Sigmoid colon (tissue), 6 donors: ENCODE measurements at regions not wholly inside any gene's neighbourhood (a gene's known extent, or its start where the extent isn't known, plus 50 kb on each side); places are given as distances from the start of the nearest gene placed in this dataset.
"Not testable (repeated sequence)": the region's sequence is repeated elsewhere in the genome, so short reads cannot be mapped to it uniquely, and the experiment has no call there.

ENCODE experiments used
- DNase-seq: peaks from one replicate; pipeline ENCODE4 v3.0.0-alpha.2; 2019
- H3K27ac ChIP-seq, 4 donors: fragments of 200-600 bp; sonication (generic); one replicate each; pipeline ENCODE4 v1.5.1; 2016 to 2019; ENCODE audit warnings: mild to moderate bottlenecking in 1 of 4
- H3K27me3 ChIP-seq, 3 donors: fragments of 200-600 bp; sonication (generic); one replicate each; pipeline ENCODE4 v1.5.1; 2019; ENCODE audit warnings: mild to moderate bottlenecking in 1 of 3
- H3K36me3 ChIP-seq, 4 donors: fragments of 200-600 bp; sonication (generic); one replicate each; pipeline ENCODE4 v1.5.1; 2016 to 2019
- H3K4me1 ChIP-seq, 4 donors: fragments of 200-600 bp; sonication (generic); one replicate each; pipeline ENCODE4 v1.5.1; 2017 to 2019
- H3K4me3 ChIP-seq, 4 donors: fragments of 200-600 bp; sonication (generic); one replicate each; pipeline ENCODE4 v1.5.1; 2017 to 2019; ENCODE audit warnings: mild to moderate bottlenecking in 2 of 4, moderate library complexity in 1 of 4
- H3K9me3 ChIP-seq, 4 donors: fragments of 200-600 bp in 3 of 4; sonication (generic) in 3 of 4; one replicate each; pipeline versions ENCODE4 v1.5.1 to v1.6.1; 2013 to 2019
- CTCF ChIP-seq, 4 experiments: fragments of 450-650 bp in 3 of 4; fragments of 200-600 bp in 1 of 4; IDR thresholded peaks; one replicate each; pipeline ENCODE4 v1.5.1; 2016 to 2019; ENCODE audit warnings: antibody characterized with exemption in 4 of 4, mild to moderate bottlenecking in 3 of 4, moderate library complexity in 2 of 4
- EP300 ChIP-seq, 4 donors: sonication (generic); formaldehyde crosslinking; IDR thresholded peaks; one replicate each; pipeline ENCODE4 v1.6.1; 2017; ENCODE audit warnings: antibody characterized with exemption in 4 of 4
- POLR2A ChIP-seq, 2 donors: fragments of 450-650 bp; IDR thresholded peaks; one replicate each; pipeline ENCODE4 v1.6.1; 2016; ENCODE audit warnings: antibody characterized with exemption in 2 of 2, mild to moderate bottlenecking in 2 of 2, moderate library complexity in 2 of 2
- POLR2AphosphoS5 ChIP-seq, 4 donors: sonication (generic); formaldehyde crosslinking; IDR thresholded peaks; one replicate each; pipeline ENCODE4 v1.6.1; 2017; ENCODE audit warnings: antibody characterized with exemption in 4 of 4
- WGBS, 2 donors: extraction: QIAGEN DNeasy Blood & Tissue Kit; methylation state at CpG; one replicate each; pipeline ENCODE4 v1.1.7; 2013; 5-methylcytosine and 5-hydroxymethylcytosine counted together
- intact Hi-C: fragments of 100-400 bp; cut with DNase I; formaldehyde crosslinking; loops from one replicate; pipeline ENCODE4 v1.15.1; 2023
- donor health status: healthy with polysubstance abuse.
- donor health status: healthy.

DNA sequence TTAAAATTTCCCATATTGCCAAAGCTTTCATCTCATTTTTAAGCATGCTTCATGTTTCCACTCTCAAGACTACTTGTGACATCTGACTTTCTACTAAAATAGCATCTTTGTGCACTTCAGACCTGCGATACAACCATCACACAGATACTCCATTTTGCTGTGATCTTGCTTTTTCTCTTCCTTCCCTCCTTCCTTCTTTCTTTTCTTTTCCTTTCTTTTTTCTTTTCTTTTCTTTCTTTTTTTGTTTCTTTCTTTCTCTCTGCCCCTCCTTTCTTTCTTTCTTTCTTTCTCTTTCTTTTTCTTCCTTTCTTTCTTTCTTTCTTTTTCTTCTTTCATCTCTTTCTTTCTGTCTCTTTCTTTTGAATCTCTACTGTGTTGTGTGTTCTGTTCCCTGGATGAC is 194.0 kb upstream of the KCND2 start:
- intact Hi-C loops, result no loop called here
- Histone ChIP-seq H3K36me3 (no peaks in the 10 kb centered on the region), H3K27ac (no peak overlapping the region), H3K27me3 (no peaks in the 10 kb centered on the region), H3K4me1 (no peaks in the 10 kb centered on the region), H3K9me3 (no peaks in the 10 kb centered on the region), H3K4me3 (no peak overlapping the region)
- no peak for DNase-seq
- TF ChIP-seq EP300 (IDR thresholded peaks at IDR 0.05) (no peak), CTCF (IDR thresholded peaks at IDR 0.05) (no peak), POLR2A (IDR thresholded peaks at IDR 0.05) (no peak), POLR2AphosphoS5 (IDR thresholded peaks at IDR 0.05) (no peak)
- WGBS, 2 donors, result 74% methylated on average over 1 of the region's 1 CpG

DNA sequence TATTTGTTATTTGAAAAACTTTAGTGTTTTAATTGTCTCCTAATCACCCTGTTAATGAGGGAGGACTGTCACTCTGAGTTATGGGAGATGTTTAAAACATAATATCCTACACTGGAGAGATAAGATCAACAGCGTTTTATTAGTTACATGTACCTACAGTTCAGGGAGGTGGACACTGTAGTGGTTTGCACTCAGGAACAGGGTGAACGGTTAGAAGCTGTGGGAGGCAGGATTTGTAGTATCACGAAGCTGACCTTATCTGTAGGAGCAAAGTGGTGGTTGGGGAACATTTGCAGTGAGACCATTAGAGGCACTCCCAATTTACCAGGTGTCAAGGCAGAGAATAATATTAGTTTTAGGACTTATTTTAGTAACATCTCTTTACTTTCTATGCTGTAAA is 193.3 kb upstream of the KCND2 start:
- Histone ChIP-seq H3K36me3 (no peaks in the 10 kb centered on the region), H3K27me3 (no peaks in the 10 kb centered on the region), H3K4me1 (no peaks in the 10 kb centered on the region), H3K27ac (no peak overlapping the region), H3K4me3 (no peak overlapping the region), H3K9me3 (no peaks in the 10 kb centered on the region)
- intact Hi-C loops, result no loop called here
- 32 to 49% methylated on average over 3 of the region's 3 CpGs for WGBS, 2 donors
- DNase-seq, result no peak
- no peak for TF ChIP-seq POLR2A (IDR thresholded peaks at IDR 0.05)
- no peak for TF ChIP-seq CTCF (IDR thresholded peaks at IDR 0.05)
- no peak for TF ChIP-seq POLR2AphosphoS5 (IDR thresholded peaks at IDR 0.05)
- no peak for TF ChIP-seq EP300 (IDR thresholded peaks at IDR 0.05)

GRCh38 chr7:120086468-120086867 is 186.5 kb upstream of the KCND2 start:
- H3K4me1 ChIP-seq, H3K9me3 ChIP-seq, intact Hi-C loops, H3K4me3 ChIP-seq, H3K36me3 ChIP-seq, H3K27me3 ChIP-seq, H3K27ac ChIP-seq, DNase-seq: not testable (repeated sequence)
- 88 to 91% methylated on average over 16 of the region's 16 CpGs for WGBS, 2 donors

GRCh38 chr7:120089968-120090367 is 183.0 kb upstream of the KCND2 start:
- 62 to 70% methylated on average over 4 of the region's 4 CpGs for WGBS, 2 donors
- DNase-seq, result no peak
- Histone ChIP-seq H3K27me3 (no peaks in the 10 kb centered on the region), H3K4me3 (no peak overlapping the region), H3K9me3 (no peaks in the 10 kb centered on the region), H3K27ac (no peak overlapping the region), H3K4me1 (no peaks in the 10 kb centered on the region), H3K36me3 (no peaks in the 10 kb centered on the region)
- no peak for TF ChIP-seq EP300 (IDR thresholded peaks at IDR 0.05)
- no peak for TF ChIP-seq POLR2AphosphoS5 (IDR thresholded peaks at IDR 0.05)
- no peak for TF ChIP-seq POLR2A (IDR thresholded peaks at IDR 0.05)
- TF ChIP-seq CTCF (IDR thresholded peaks at IDR 0.05), result no peak
- intact Hi-C loops, result no loop called here

DNA sequence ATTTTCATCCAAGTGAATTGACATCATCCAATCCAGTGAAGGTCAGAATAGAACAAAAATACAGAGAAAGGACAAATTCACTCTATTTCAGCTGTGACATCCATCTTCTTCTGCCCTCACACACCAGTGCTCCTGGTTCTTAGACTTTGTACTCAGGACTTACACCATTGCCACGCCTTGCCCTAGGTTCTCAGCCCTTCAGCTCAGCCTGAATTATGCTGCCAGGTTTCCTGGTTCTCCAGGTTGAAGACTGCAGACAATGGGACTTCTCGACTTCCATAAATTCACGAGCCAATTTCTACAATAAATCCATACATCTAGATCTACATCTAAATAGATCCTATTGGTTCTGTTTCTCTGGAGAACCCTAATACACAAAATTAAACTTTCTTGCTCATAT is 181.2 kb upstream of the KCND2 start:
- H3K27me3 ChIP-seq, result no peaks in the 10 kb centered on the region
- no peak for TF ChIP-seq EP300 (IDR thresholded peaks at IDR 0.05)
- no peak for TF ChIP-seq POLR2AphosphoS5 (IDR thresholded peaks at IDR 0.05)
- TF ChIP-seq POLR2A (IDR thresholded peaks at IDR 0.05), result no peak
- no peak for TF ChIP-seq CTCF (IDR thresholded peaks at IDR 0.05)
- WGBS, 2 donors, result 19 to 66% methylated on average over 3 of the region's 3 CpGs
- H3K4me1 ChIP-seq, result no peaks in the 10 kb centered on the region
- no peak overlapping the region for H3K4me3 ChIP-seq
- H3K27ac ChIP-seq, result no peak overlapping the region
- DNase-seq, result no peak
- no peaks in the 10 kb centered on the region for H3K36me3 ChIP-seq
- intact Hi-C loops, result no loop called here
- no peaks in the 10 kb centered on the region for H3K9me3 ChIP-seq
